ENCODE measurements at regions not wholly inside any gene's neighbourhood (a gene's known extent, or its start where the extent isn't known, plus 50 kb on each side); places are given as distances from the start of the nearest gene placed in this dataset.

- Histone ChIP-seq H3K36me3 (no peaks in the 10 kb centered on the region), H3K9me3 (ENCODE audit: severe bottlenecking) (no peaks in the 10 kb centered on the region), H3K27ac (no peak overlapping the region), H3K4me3 (ENCODE audit: low read depth, low read length) (no peak overlapping the region), H3K27me3 (ENCODE audit: insufficient read depth, low read depth, severe bottlenecking) (no peaks in the 10 kb centered on the region)
- TF ChIP-seq CTCF (IDR thresholded peaks at IDR 0.05; ENCODE audit: low read depth, low read length) = no peak
- no peak for DNase-seq
Measured at GRCh38 chrX:20432746-20433387, 166.2 kb upstream of the RPS6KA3 start.

GRCh38 chrX:20432048-20432447 is 165.3 kb upstream of the RPS6KA3 start:
- no peaks in the 10 kb centered on the region for H3K9me3 ChIP-seq (ENCODE audit: severe bottlenecking)
- no peak overlapping the region for H3K27ac ChIP-seq
- H3K4me3 ChIP-seq (ENCODE audit: low read depth, low read length) = no peak overlapping the region
- no peak for DNase-seq
- TF ChIP-seq CTCF (IDR thresholded peaks at IDR 0.05; ENCODE audit: low read depth, low read length) = no peak
- H3K27me3 ChIP-seq (ENCODE audit: insufficient read depth, low read depth, severe bottlenecking) = no peaks in the 10 kb centered on the region
- no peaks in the 10 kb centered on the region for H3K36me3 ChIP-seq

- H3K27me3 ChIP-seq (ENCODE audit: insufficient read depth, low read depth, severe bottlenecking) = no peaks in the 10 kb centered on the region
- no peak for TF ChIP-seq CTCF (IDR thresholded peaks at IDR 0.05; ENCODE audit: low read depth, low read length)
- H3K36me3 ChIP-seq = no peaks in the 10 kb centered on the region
- no peak for DNase-seq
- no peak overlapping the region for H3K27ac ChIP-seq
- H3K9me3 ChIP-seq (ENCODE audit: severe bottlenecking) = no peaks in the 10 kb centered on the region
- H3K4me3 ChIP-seq (ENCODE audit: low read depth, low read length) = no peak overlapping the region
Measured at GRCh38 chrX:20431486-20431885, 164.8 kb upstream of the RPS6KA3 start.

GRCh38 chrX:20427173-20427770 is 160.6 kb upstream of the RPS6KA3 start:
- TF ChIP-seq CTCF (IDR thresholded peaks at IDR 0.05; ENCODE audit: low read depth, low read length) = no peak
- Histone ChIP-seq H3K36me3 (no peaks in the 10 kb centered on the region), H3K9me3 (ENCODE audit: severe bottlenecking) (no peaks in the 10 kb centered on the region), H3K4me3 (ENCODE audit: low read depth, low read length) (no peak overlapping the region), H3K27ac (no peak overlapping the region), H3K27me3 (ENCODE audit: insufficient read depth, low read depth, severe bottlenecking) (peaks cover 5% of the 10 kb centered on the region)
- no peak for DNase-seq

- Histone ChIP-seq H3K27ac (no peak overlapping the region), H3K36me3 (no peaks in the 10 kb centered on the region), H3K27me3 (ENCODE audit: insufficient read depth, low read depth, severe bottlenecking) (peaks cover 7% of the 10 kb centered on the region), H3K4me3 (ENCODE audit: low read depth, low read length) (no peak overlapping the region), H3K9me3 (ENCODE audit: severe bottlenecking) (no peaks in the 10 kb centered on the region)
- no peak for DNase-seq
- no peak for TF ChIP-seq CTCF (IDR thresholded peaks at IDR 0.05; ENCODE audit: low read depth, low read length)
Measured at GRCh38 chrX:20421697-20422096, 155.0 kb upstream of the RPS6KA3 start.

- no peaks in the 10 kb centered on the region for H3K9me3 ChIP-seq (ENCODE audit: severe bottlenecking)
- DNase-seq = no peak
- H3K27ac ChIP-seq = no peak overlapping the region
- H3K4me3 ChIP-seq (ENCODE audit: low read depth, low read length) = no peak overlapping the region
- no peaks in the 10 kb centered on the region for H3K36me3 ChIP-seq
- TF ChIP-seq CTCF (IDR thresholded peaks at IDR 0.05; ENCODE audit: low read depth, low read length) = no peak
- peaks cover 7% of the 10 kb centered on the region for H3K27me3 ChIP-seq (ENCODE audit: insufficient read depth, low read depth, severe bottlenecking)
Measured at GRCh38 chrX:20421275-20421674, 154.6 kb upstream of the RPS6KA3 start.

Measured in WERI-Rb-1 (cell line).